SK-N-SH treated with all-trans-retinoic acid at 6 μM for 48 hours (cell line): ENCODE measurements at regions not wholly inside any gene's neighbourhood (a gene's known extent, or its start where the extent isn't known, plus 50 kb on each side); places are given as distances from the start of the nearest gene placed in this dataset.

Experiments used
- OSR1 ChIP-seq: fragments of 250-450 bp; sonication (Bioruptor Pico); IDR thresholded peaks from 2 replicates; pipeline ENCODE4 v1.8.0; 2022; ENCODE audit warnings: moderate library complexity, mild to moderate bottlenecking, inconsistent platforms
- PATZ1 ChIP-seq: fragments of 250-450 bp; sonication (Bioruptor Pico); IDR thresholded peaks from 2 replicates; pipeline ENCODE4 v1.8.0; 2020; ENCODE audit warnings: mild to moderate bottlenecking, moderate library complexity, borderline replicate concordance
- TOX ChIP-seq: fragments of 250-450 bp; sonication (Bioruptor Pico); IDR thresholded peaks from 2 replicates; pipeline ENCODE4 v1.8.0; 2021; ENCODE audit warnings: mild to moderate bottlenecking, moderate library complexity, borderline replicate concordance
- ZFP3 ChIP-seq: fragments of 250-450 bp; sonication (Bioruptor Pico); IDR thresholded peaks from 2 replicates; pipeline ENCODE4 v1.5.0; 2020; ENCODE audit warnings: mild to moderate bottlenecking, moderate library complexity
- ZFP30 ChIP-seq: fragments of 450-650 bp; formaldehyde crosslinking; IDR thresholded peaks from 2 replicates; pipeline ENCODE4 v1.5.0; 2022; ENCODE audit warnings: mild to moderate bottlenecking, moderate library complexity
- ZNF70 ChIP-seq: fragments of 450-650 bp; formaldehyde crosslinking; IDR thresholded peaks from 2 replicates; pipeline ENCODE4 v1.5.0; 2020; ENCODE audit warnings: mild to moderate bottlenecking, moderate library complexity
- ZNF8 ChIP-seq: fragments of 450-650 bp; formaldehyde crosslinking; IDR thresholded peaks from 2 replicates; pipeline ENCODE4 v1.5.0; 2020; ENCODE audit warnings: mild to moderate bottlenecking, moderate library complexity

GRCh38 chr5:4984461-4984860 lies 155.7 kb upstream of the ADAMTS16 start:
- TF ChIP-seq ZFP30 (CRISPR knock-in tag) (no peak), OSR1 (CRISPR knock-in tag) (no peak), ZNF70 (CRISPR knock-in tag) (no peak), ZNF8 (no peak), TOX (CRISPR knock-in tag) (no peak), ZFP3 (CRISPR knock-in tag) (no peak), PATZ1 (CRISPR knock-in tag) (no peak)
